ENCODE measurements at regions not wholly inside any gene's neighbourhood (a gene's known extent, or its start where the extent isn't known, plus 50 kb on each side); places are given as distances from the start of the nearest gene placed in this dataset.
"Not testable (repeated sequence)": the region's sequence is repeated elsewhere in the genome, so short reads cannot be mapped to it uniquely, and the experiment has no call there.

DNA sequence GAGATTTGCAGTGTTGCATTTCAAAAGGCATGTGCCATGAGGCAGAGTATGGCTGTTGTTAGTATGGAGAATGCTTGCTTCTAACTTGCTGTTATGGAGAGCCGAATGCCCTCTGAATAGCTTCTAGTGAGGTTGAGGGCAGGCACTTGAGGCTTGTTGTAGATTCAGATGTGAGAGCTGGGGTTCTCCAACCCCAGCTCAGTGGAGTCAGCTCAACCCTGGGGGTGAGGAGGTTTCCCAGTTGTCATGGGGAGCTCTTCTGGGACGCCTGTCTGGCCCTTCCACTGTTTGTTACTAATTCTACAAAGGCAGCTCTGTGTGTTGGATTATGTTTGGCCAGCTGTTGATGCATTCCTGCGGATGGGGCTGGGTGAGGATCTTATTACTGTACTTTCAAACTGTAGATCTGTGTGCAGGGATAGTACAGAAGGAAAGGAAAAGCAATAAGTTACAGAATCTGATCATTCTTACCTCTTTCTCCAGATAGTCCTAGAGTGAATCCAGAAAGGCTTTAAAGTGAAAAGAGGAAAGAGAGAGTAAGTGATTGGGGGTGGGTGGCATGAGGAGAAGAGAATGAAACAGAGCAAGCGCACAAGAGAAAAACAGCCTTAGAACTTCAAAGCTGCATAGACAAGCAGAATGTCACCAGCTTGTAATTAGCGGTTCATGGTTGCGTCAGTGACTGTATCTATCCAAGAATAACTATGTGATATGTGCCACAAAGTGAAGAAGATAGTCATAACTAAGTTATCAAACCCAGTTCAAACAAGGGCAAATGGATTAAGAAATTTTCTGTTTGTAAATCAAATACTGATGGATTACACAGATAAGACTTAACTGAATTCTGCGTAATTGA lies 148.7 kb downstream of the PRL start:
- no peak for DNase-seq (ENCODE audit: low spot score)

DNA sequence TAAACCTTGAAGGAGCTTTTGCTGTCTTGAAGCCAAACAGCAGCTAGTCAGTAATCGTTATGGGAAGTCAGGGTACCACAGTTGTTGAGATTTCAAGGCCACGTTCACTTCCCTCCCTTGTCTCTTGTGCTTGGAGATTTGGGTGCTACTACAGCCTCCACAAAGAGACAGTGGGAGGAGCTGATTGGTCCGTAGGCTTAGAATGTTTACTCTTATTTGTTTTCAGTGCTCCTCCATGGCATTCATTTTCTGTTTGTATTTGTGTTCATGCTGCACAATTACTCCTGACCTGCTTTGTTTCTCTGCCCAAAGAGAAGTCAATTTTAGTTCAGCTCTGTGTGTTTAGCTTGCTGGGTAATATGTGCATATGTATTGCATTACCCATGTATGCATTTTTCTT lies 147.7 kb downstream of the PRL start:
- no peak for DNase-seq (ENCODE audit: low spot score)

DNA sequence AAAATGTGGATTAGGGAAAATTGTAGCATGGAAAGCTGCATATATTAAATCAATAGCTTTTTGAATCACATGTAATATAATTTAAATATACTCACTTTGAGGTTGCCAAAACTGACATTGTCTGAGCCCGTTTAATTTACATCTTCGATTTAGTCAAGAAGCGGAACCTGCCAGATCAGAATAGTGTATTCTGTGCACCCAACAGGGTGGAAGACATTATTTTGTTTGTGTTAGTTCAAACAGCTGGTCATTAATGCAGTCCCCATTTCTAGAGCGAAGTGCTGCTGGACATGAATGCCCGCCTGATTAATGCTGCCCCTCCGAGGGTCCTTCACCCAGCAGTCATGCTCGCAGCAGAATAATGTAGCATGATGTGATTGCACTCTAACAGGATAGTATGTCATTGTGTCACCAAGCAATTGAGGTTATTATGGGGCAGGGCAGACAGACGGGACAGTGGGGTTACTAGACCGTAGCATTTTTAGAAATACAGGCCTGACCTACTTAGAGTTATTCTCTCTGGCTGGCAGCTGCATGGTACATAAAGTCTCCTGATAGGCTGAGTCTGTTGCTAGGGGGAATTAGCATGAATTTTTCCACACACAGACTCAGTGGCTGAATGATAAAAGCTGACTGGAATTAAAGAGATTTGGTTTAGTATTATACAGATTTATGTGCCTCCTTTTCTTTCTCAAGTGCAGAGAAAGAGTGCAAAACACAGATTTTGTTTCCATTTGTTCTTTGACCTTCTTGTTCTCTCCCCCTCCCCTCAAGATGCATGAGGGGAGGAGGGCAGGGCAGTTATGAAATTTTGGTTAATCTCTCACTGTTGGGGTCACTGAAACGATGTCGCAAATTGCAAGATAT lies 147.1 kb downstream of the PRL start:
- no peak for DNase-seq (ENCODE audit: low spot score)

DNA sequence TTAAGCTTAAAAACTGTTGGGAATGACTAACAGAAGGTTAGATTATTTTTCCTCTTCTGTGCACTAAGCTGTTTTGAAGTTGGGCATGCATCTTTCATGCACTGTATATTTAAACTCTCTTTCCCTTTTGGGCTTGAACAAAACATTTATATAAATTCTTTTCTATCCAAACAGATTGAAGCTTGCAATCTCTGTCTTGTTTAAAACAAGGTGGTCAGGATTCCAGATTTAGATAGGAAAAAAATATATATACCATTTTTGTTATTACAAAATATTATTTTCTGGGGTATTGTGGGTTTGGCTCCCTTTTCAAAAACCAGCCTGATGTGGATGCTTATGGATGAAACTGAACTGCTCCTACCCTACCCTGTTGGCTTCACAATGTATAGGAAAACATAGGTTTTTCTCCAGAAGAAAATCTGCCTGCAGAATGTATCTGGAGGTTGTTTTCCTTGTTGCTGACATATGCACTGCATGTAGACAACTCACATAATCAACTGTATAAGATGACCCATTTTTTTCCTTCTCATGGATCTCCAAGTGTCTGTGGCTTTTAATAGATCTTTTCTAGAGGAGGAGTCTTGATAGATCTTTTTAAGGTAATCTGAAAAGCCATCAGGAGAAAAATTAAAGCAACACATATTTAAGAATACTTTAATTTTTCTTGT lies 146.3 kb downstream of the PRL start:
- DNase-seq (ENCODE audit: low spot score), result no peak

DNA sequence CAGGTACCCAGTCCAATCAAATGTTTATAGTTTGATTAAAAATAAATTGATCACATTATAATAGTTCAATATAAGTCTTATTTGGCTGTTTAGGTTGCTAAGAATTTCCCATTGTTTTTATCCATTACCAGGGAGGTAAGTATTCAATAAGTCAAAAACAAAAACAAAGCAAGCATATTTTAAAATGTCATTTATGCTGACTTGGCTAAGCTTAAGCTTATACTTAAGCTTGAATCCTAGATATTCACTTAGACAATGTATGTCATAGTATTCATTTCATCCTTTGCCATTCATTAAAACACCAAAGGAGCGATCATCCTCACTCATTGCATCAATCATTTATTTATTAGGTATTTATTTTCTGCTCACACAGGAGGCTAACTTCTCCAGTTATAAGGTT lies 144.9 kb downstream of the PRL start:
- no peak for DNase-seq (ENCODE audit: low spot score)

DNA sequence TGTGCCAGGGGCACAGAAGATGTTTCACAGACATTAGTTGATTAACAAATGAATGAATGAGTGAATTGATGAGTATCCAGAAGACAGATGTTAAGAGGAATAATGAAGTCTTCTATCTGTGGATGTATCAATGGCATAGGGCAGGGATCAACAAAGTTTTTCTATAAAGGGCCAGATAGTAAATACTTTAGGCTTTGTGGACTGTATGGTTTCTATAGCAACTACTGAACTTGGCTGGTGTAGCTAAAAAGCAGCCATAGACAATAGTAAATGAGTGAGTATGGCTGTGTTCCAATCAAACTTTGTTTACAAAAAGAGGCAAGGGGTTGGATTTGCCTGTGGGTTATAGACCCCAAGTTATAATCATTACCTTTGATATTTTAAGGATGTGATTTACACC lies 144.0 kb downstream of the PRL start:
- no peak for DNase-seq (ENCODE audit: low spot score)

DNA sequence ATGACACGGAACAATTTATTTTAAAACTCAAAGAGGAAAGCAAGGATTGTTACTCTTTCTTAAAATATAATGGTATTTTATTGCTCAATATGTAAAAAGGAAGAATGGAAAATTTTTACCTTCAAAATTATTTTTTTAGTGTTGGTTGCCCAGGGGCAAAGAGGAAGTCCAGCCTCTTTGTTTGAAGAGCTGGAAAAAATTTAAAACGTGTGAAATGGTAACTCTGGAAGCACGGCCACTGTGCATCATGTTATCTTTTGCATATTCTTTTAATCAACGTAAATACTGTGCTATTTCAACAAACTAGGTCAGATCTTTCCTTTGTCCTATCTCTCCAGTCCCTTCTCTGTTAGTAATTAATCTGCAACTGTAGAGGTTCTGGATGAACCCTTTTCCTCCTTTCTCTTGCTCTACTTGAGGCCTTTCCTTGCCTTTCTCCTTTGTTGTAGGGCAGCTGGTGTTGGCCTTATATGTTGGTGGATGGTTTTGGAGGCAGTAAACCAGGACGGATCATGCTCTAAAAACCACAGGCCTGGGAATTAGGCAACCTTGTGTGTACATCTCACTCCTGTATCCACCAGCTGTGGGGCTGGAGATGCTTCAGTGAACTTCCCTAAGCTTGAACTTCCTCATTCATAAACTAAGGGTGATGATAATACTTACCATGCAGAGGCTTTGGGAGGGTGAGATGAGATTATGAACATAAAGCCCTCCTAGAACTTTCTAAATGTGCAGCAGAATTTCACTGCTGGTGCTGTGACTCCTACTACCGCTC lies 143.3 kb downstream of the PRL start:
- no peak for DNase-seq (ENCODE audit: low spot score)

DNA sequence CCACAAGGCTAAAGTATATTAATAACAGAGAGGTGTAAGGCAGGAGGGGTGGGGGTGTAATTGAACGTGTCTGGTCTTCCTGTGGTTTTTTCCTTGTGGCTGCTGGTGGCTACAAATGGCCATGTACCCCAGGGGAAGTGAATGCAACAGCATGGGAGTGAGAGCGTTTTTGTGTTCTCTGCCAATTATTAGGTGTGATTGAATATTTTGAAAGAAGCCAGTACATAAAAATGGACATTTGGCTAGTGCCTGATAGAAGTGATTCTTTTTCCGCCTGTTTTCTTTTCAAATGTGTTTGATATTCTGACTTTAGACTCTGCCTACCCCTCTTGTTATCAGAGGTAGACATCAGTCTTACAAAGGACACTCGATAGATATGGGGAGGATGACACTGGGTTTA lies 141.3 kb downstream of the PRL start:
- no peak for DNase-seq (ENCODE audit: low spot score)

DNA sequence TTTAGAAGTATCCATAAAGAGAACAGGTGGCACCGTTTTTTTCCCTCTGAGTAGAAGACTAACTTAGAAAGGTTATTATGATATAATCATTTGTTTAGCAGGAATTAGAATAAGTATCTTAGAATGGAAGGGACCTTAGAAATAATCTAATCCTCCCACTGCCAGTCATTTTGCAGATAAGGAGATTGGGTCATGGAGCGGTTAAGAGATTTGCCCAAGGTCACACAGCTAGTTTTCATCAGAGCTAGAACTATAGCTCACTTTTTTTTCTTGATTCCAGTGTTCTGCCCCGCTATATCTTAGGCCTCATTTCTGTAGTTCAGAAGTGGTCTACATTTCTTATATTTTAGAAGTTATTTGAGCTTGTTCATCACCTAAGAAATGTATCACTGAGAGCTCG lies 139.6 kb downstream of the PRL start:
- no peak for DNase-seq (ENCODE audit: low spot score)

DNA sequence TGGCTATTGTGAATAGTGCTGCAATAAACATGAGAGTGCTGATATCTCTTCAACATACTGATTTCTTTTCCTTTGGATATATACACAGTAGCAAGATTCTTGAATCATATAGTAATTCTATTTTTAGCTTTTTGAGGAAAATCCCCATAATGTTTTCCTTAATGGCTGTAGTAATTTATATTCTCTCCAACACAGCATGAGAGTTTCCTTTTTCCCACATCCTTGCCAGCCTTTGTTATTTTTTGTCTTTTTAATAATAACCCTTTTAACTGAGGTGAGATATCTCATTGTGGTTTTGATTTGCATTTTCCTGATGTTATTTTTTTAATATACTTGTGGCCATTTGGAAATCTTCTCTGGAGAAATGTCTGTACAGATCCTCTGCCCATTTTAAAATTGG lies 132.6 kb downstream of the PRL start:
- no peak for DNase-seq (ENCODE audit: low spot score)

DNA sequence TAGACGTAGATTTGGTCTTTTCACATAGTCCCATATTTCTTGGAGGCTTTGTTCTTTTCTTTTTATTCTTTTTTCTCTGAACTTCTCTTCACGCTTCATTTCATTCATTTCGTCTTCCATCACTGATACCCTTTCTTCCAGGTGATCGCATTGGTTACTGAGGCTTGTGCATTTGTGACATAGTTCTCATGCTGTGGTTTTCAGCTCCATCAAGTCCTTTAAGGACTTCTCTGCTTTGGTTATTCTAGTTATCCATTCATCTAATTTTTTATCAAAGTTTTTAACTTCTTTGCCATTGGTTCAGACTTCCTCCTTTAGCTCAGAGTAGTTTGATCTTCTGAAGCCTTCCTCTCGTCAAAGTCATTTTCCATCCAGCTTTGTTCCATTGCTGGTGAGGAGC lies 125.8 kb downstream of the PRL start:
- not testable (repeated sequence) for DNase-seq (ENCODE audit: low spot score)

DNA sequence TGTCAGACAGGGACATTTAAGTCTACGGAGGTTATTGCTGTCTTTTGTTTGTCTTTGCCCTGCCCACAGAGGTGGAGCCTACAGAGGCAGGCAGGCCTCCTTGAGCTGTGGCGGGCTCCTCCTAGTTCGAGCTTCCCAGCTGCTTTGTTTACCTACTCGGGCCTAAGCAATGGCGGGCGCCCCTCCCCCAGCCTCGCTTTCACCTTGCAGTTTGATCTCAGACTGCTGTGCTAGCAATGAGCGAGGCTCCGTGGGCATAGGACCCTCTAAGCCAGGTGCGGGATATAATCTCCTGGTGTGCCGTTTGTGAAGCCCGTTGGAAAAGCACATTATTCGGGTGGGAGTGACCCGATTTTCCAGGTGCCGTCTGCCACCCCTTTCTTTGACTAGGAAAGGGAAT lies 125.0 kb downstream of the PRL start:
- DNase-seq (ENCODE audit: low spot score), result not testable (repeated sequence)

DNA sequence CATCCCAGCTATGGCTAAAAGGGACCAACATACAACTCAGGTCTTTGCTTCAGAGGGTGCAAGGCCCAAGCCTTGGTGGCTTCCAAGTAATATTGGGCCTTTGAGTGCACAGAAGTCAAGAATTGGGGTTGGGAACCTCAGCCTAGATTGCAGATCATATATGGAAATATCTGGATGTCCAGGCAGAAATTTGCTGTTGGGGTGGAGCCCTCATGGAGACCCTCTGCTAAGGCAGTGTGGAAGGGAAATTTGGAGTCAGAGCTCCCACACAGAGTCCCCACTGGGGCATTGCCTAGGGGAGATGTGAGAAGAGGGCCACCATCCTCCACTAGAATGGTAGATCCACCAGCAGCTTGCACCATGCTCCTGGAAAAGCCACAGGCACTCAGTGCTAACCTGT lies 123.5 kb downstream of the PRL start:
- DNase-seq (ENCODE audit: low spot score), result no peak

DNA sequence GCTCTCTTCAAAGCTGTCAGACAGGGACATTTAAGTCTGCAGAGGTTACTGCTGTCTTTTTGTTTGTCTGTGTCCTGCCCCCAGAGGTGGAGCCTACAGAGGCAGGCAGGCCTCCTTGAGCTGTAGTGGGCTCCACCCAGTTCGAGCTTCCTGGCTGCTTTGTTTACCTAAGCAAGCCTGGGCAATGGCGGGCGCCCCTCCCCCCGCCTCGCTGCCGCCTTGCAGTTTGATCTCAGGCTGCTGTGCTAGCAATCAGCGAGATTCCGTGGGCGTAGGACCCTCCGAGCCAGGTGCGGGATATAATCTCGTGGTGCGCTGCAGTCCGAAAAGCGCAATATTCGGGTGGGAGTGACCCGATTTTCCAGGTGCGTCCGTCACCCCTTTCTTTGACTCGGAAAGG lies 116.6 kb downstream of the PRL start:
- DNase-seq (ENCODE audit: low spot score), result not testable (repeated sequence)

DNA sequence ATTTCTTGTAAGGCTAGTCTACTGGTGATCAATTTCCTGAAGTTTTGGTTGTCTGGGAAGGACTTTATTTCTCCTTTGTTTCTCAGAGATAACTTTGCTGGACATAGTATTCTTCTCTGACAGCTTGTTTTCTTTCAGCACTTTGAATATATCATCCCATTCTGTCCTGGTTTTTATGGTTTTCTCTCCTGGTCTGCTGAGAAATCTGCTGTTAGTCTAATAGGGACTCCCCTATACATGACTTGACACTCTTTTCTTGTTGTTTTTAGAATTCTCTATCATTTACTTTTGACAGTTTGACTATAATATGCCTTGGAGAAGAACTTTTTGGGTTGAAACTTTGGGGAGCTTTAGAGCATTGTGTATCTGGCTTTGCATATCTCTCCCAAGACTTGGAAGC lies 112.5 kb downstream of the PRL start:
- no peak for DNase-seq (ENCODE audit: low spot score)

DNA sequence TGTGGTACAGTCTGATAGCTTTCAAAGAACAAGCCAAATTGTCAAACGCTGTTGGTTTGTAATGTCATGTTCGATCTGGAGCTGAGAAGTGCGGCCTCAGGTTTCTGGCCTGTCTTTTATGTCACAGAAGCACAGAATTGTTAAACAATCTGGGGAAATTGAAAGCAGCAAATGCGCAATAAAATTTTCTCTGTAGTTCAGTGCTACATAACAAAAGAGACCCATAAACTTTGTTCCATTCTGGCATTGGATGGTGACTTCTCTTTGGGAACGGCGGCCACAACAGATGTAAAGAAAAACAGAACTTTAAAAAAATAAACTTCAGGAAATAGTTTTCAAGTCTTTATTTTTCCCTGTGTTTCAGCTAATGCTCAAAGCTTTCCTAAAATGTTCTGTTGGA lies 106.9 kb downstream of the PRL start:
- no peak for DNase-seq (ENCODE audit: low spot score)

DNA sequence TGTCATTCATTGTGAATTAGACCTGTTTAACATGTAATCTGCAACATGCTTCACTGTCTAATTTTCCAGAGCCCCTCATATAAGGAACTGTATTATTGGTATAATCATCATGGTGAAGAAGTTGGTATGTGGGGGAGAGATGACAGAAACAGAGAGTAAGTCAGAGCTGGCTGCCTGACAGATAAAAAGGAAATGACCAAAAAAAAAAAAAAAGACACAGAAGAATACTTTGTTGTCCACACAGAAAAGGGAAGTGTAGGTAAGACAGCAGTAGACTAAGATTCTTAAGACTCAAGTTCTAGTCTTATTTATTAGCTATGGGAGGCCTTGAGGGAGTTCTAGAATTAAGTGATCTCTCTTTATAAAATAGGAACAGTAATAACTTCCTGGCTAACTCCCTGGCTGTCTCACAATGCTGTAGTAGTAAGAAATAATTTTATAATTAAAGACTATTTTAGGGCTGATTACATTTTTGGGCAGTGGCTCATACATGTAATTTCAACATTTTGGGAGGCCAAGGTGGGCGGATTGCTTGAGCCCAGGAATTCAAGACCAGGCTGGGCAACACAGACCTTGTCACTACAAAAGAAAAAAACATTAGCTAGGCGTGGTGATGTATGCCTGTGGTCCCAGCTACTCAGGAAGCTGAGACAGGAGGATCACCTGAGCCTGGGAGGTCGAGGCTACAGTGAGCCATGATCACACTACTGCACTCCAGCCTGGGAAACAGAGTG lies 102.5 kb downstream of the PRL start:
- DNase-seq (ENCODE audit: low spot score), result no peak

DNA sequence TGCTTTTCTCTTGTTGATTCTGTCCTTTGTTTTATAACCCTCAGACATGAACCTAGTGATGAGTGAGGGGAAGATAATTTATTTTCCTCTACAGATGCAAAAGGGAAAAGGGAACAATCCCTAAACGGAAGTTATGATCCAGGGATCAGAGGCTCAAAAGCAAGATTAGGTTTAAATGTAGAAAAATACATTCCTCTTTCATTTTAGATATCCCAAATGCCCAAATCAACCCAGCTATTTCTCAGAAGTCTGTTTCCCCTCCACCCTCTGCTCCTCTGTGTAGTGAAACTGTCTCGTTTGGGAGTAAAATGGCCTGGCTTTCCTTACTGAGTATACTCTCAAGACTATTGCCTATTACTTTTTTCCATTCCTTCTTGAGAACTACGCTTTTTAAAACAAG lies 97.1 kb downstream of the PRL start:
- no peak for DNase-seq (ENCODE audit: low spot score)

DNA sequence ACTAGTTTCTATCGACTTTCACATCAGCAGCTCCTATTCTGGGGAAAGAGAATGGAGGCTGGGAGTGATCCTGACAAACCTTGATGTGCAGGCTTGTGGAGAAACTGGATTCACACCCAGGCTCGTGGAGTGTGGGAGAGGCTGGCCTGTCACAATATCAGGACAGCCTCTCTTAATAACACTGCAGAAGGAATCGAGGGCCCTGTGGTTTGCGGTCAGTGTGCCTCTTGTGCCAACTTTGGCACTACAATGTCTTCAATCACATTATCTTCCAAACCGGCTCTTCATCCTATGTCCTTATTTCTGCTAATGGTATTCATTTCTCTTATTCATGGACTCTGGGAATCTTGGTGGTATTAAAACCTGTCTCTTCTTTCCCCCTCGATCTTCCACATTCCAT lies 92.7 kb downstream of the PRL start:
- DNase-seq (ENCODE audit: low spot score), result no peak

DNA sequence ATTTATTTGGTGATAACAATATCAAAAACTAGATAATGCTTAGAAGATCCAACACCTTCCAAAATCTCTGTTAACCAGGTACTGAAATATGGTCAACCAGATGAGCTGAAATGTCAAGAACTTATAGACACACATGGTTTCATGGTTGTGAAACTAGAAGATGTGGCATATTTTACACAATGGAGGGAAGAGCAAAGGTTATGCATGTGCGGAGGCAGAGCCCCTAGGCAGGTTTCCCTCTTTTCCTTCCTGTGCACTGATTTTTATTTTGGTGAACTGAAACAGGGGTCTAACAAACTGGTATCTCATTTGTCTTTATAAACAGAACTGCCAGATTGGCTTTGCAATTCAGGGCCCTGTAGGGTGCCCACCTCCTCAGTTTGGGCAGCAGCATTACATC lies 91.6 kb downstream of the PRL start:
- DNase-seq (ENCODE audit: low spot score), result no peak

DNA sequence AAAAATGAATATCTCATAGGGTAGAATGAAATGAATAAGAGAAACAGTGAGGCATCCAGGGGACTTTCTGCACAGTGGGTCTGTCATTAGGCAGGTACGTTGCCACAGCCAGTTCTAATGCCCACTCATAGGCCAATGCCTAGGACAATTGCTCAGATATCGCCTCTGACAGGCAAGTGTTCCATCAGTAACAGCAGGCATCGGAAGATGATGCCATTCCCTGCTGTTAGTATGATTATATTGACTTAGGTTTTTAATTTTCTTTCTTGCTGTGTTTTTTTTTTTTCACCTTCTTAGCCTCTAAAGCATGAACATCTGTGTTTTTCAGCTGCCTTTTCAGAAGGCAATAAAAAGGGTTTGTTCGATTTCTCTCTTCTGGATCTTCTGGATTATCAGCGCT lies 90.7 kb downstream of the PRL start:
- no peak for DNase-seq (ENCODE audit: low spot score)

Measured in hematopoietic multipotent progenitor cell treated with erythropoietin and hydrocortisone succinate and interleukin-3 and kit ligand, for 15 days (in vitro differentiated cells).